H1 (cell line): ENCODE measurements at regions not wholly inside any gene's neighbourhood (a gene's known extent, or its start where the extent isn't known, plus 50 kb on each side); places are given as distances from the start of the nearest gene placed in this dataset.

Source experiments
- CTCF ChIA-PET: fragments of 300-600 bp; sonication (Branson Sonifier 250); formaldehyde crosslinking; loops from one replicate; lab custom pipeline; 2021; ENCODE audit not compliant: partially characterized antibody; lab: Charles Lee
- POLR2A ChIA-PET: fragments of 300-600 bp; sonication (Branson Sonifier 250); formaldehyde crosslinking; loops from one replicate; lab custom pipeline; 2021; ENCODE audit warnings: inconsistent platforms; ENCODE audit not compliant: partially characterized antibody; lab: Charles Lee
- DNase-seq, 2 experiments: peaks; one replicate each; pipeline versions ENCODE4 v3.0.0 to v3.0.0-alpha.2; 2010 to 2022; ENCODE audit warnings: low spot score in 2 of 2, low read depth in 1 of 2, mixed read lengths in 1 of 2
- FAIRE-seq: peaks from 2 replicates; lab custom pipeline; 2011; peaks lifted over from hg19 to GRCh38; lab: Jason Lieb, UNC
- H2AFZ ChIP-seq: 2 replicates; pipeline ENCODE4 v1.8.1; 2012; ENCODE audit warnings: low read length, inconsistent platforms
- H2AK5ac ChIP-seq: 2 replicates; pipeline ENCODE4 v1.6.1; 2013; ENCODE audit warnings: low read depth, low read length
- H2BK120ac ChIP-seq: replicated peaks from 2 replicates; pipeline ENCODE3; 2013; ENCODE audit warnings: low read depth, low read length, inconsistent platforms
- H2BK12ac ChIP-seq: 2 replicates; pipeline ENCODE4 v1.6.1; 2013; ENCODE audit warnings: low read depth, low read length
- H2BK15ac ChIP-seq: 2 replicates; pipeline ENCODE4 v1.6.1; 2013; ENCODE audit warnings: low read length
- H2BK20ac ChIP-seq: 2 replicates; pipeline ENCODE4 v1.6.1; 2013; ENCODE audit warnings: low read length
- H2BK5ac ChIP-seq: 2 replicates; pipeline ENCODE4 v1.6.1; 2013; ENCODE audit warnings: low read depth, low read length
- H3K14ac ChIP-seq: 2 replicates; pipeline ENCODE4 v1.6.1; 2013; ENCODE audit warnings: inconsistent platforms; ENCODE audit not compliant: insufficient read length
- H3K18ac ChIP-seq: 2 replicates; pipeline ENCODE4 v1.6.1; 2013; ENCODE audit warnings: low read length; ENCODE audit errors: extremely low read depth
- H3K23ac ChIP-seq: 2 replicates; pipeline ENCODE4 v1.6.1; 2013; ENCODE audit warnings: inconsistent platforms; ENCODE audit not compliant: insufficient read length
- H3K23me2 ChIP-seq: 2 replicates; pipeline ENCODE4 v1.6.1; 2013; ENCODE audit warnings: low read depth, low read length
- H3K27ac ChIP-seq: 2 replicates; pipeline ENCODE4 v1.6.1; 2011; ENCODE audit warnings: low read depth, low read length, inconsistent platforms
- H3K27me3 ChIP-seq, 4 experiments: replicated peaks in 1 of 4; 1 replicate in 1 of 4; 2 replicates in 3 of 4; pipeline versions ENCODE4 v1.6.1 to v1.8.1; 2011 to 2013; ENCODE audit warnings: low read length in 3 of 4, mild to moderate bottlenecking in 3 of 4, inconsistent platforms in 2 of 4, mixed read lengths in 2 of 4, moderate library complexity in 1 of 4; ENCODE audit not compliant: control insufficient read depth in 3 of 4, insufficient read depth in 3 of 4; ENCODE audit errors: extremely low read depth in 1 of 4
- H3K36me3 ChIP-seq, 4 experiments: 2 replicates each; pipeline versions ENCODE4 v1.6.1 to v1.8.1; 2011 to 2013; ENCODE audit warnings: mild to moderate bottlenecking in 4 of 4, low read length in 3 of 4, moderate library complexity in 2 of 4, control low read depth in 1 of 4, inconsistent platforms in 1 of 4; ENCODE audit not compliant: insufficient read depth in 4 of 4, control insufficient read depth in 2 of 4
- H3K4ac ChIP-seq: replicated peaks from 2 replicates; pipeline ENCODE3; 2013; ENCODE audit warnings: low read length, low read depth, mixed read lengths, inconsistent platforms; ENCODE audit not compliant: insufficient read length
- H3K4me1 ChIP-seq, 4 experiments: replicated peaks in 1 of 4; 1 replicate in 1 of 4; 2 replicates in 3 of 4; pipeline versions ENCODE4 v1.6.1 to v1.8.1; 2011 to 2013; ENCODE audit warnings: low read length in 3 of 4, inconsistent platforms in 2 of 4, mixed read lengths in 1 of 4; ENCODE audit not compliant: insufficient read depth in 4 of 4, control insufficient read depth in 3 of 4
- H3K4me2 ChIP-seq, 2 experiments: 2 replicates each; pipeline versions ENCODE4 v1.6.1 to v1.8.1; 2011 to 2013; ENCODE audit warnings: low read depth in 2 of 2, low read length in 2 of 2, control low read depth in 1 of 2, inconsistent platforms in 1 of 2, mild to moderate bottlenecking in 1 of 2; ENCODE audit not compliant: insufficient read depth in 1 of 2
- H3K4me3 ChIP-seq, 4 experiments: fragments of 200-600, 300-600 bp in 1 of 4; sonication (generic), shearing (Covaris generic), sonication (Bioruptor Twin) in 1 of 4; 2 replicates each; pipeline versions ENCODE4 v1.5.1 to v1.8.1; 2011 to 2016; ENCODE audit warnings: low read length in 4 of 4, low read depth in 3 of 4, control low read depth in 2 of 4, inconsistent platforms in 2 of 4, mild to moderate bottlenecking in 2 of 4, mixed read lengths in 1 of 4, moderate library complexity in 1 of 4; ENCODE audit not compliant: insufficient read depth in 2 of 4; ENCODE audit errors: extremely low read depth in 1 of 4
- H3K56ac ChIP-seq: replicated peaks from 2 replicates; pipeline ENCODE3; 2013; ENCODE audit warnings: low read depth, mild to moderate bottlenecking, mixed read lengths, low read length, inconsistent platforms; ENCODE audit not compliant: insufficient read length
- H3K79me1 ChIP-seq: 2 replicates; pipeline ENCODE4 v1.6.1; 2013; ENCODE audit warnings: low read depth, low read length, control low read depth
- H3K79me2 ChIP-seq, 2 experiments: 2 replicates each; pipeline versions ENCODE4 v1.6.1 to v1.8.1; 2012 to 2013; ENCODE audit warnings: low read length in 2 of 2, mild to moderate bottlenecking in 2 of 2, inconsistent platforms in 1 of 2; ENCODE audit not compliant: insufficient read depth in 2 of 2, control insufficient read depth in 1 of 2
- H3K9ac ChIP-seq, 4 experiments: replicated peaks in 1 of 4; 1 replicate in 1 of 4; 2 replicates in 3 of 4; pipeline versions ENCODE4 v1.6.1 to v1.8.1; 2011 to 2013; ENCODE audit warnings: low read depth in 3 of 4, low read length in 3 of 4, control low read depth in 2 of 4, mild to moderate bottlenecking in 2 of 4, moderate library complexity in 2 of 4, inconsistent platforms in 1 of 4; ENCODE audit errors: extremely low read depth in 1 of 4
- H3K9me3 ChIP-seq, 2 experiments: 2 replicates each; pipeline versions ENCODE4 v1.6.1 to v1.8.1; 2012 to 2013; ENCODE audit warnings: mild to moderate bottlenecking in 2 of 2, moderate library complexity in 2 of 2, control low read depth in 1 of 2, inconsistent platforms in 1 of 2, low read depth in 1 of 2, low read length in 1 of 2, mixed read lengths in 1 of 2; ENCODE audit not compliant: insufficient read depth in 2 of 2
- H4K20me1 ChIP-seq, 2 experiments: replicated peaks in 1 of 2; 2 replicates each; pipeline versions ENCODE3 to v1.8.1; 2011 to 2013; ENCODE audit warnings: inconsistent platforms in 2 of 2, low read length in 2 of 2, mild to moderate bottlenecking in 1 of 2; ENCODE audit not compliant: insufficient read depth in 2 of 2, control insufficient read depth in 1 of 2
- H4K5ac ChIP-seq: 2 replicates; pipeline ENCODE4 v1.6.1; 2013; ENCODE audit warnings: low read length, low read depth, mixed read lengths, inconsistent platforms; ENCODE audit not compliant: insufficient read length
- H4K8ac ChIP-seq: 2 replicates; pipeline ENCODE4 v1.8.0; 2013; ENCODE audit warnings: mild to moderate bottlenecking, moderate library complexity, low read length, inconsistent platforms; ENCODE audit not compliant: insufficient read depth; ENCODE audit errors: extremely low read depth
- H4K91ac ChIP-seq: replicated peaks from 2 replicates; pipeline ENCODE3; 2013; ENCODE audit warnings: low read length, mixed read lengths, inconsistent platforms; ENCODE audit not compliant: insufficient read length
- EGR1 ChIP-seq: IDR thresholded peaks from 2 replicates; pipeline ENCODE4 v1.6.1; 2011; ENCODE audit warnings: low read depth, low read length, borderline replicate concordance
- HDAC6 ChIP-seq: IDR thresholded peaks from one replicate; pipeline ENCODE4 v1.7.1; 2012; ENCODE audit warnings: low read depth, mild to moderate bottlenecking, inconsistent platforms, low read length, moderate library complexity
- MAFK ChIP-seq: IDR thresholded peaks from 2 replicates; pipeline ENCODE4 v1.6.1; 2012; ENCODE audit warnings: low read depth, mild to moderate bottlenecking, improper control_type of control experiment, low read length
- POLR2AphosphoS5 ChIP-seq: IDR thresholded peaks from 2 replicates; pipeline ENCODE4 v1.6.1; 2011; ENCODE audit warnings: low read depth, low read length
- RFX5 ChIP-seq: IDR thresholded peaks from 2 replicates; pipeline ENCODE4 v1.6.1; 2011; ENCODE audit warnings: low read depth, low read length, improper control_type of control experiment, borderline replicate concordance
- SIX5 ChIP-seq: IDR thresholded peaks from 2 replicates; pipeline ENCODE4 v1.6.1; 2011; ENCODE audit warnings: mild to moderate bottlenecking, low read depth, low read length
- TAF7 ChIP-seq: optimal IDR thresholded peaks from 2 replicates; pipeline ENCODE3; 2011; ENCODE audit warnings: low read depth, mild to moderate bottlenecking, inconsistent platforms, low read length, moderate library complexity, borderline replicate concordance
- TBP ChIP-seq: IDR thresholded peaks from 2 replicates; pipeline ENCODE4 v1.6.1; 2011; ENCODE audit warnings: low read depth, low read length, improper control_type of control experiment
- TCF12 ChIP-seq: IDR thresholded peaks from 2 replicates; pipeline ENCODE4 v1.6.1; 2011; ENCODE audit warnings: low read depth, mild to moderate bottlenecking, low read length
- ZNF274 ChIP-seq: IDR thresholded peaks from 2 replicates; pipeline ENCODE4 v1.7.0; 2012; ENCODE audit warnings: low read length, borderline replicate concordance; ENCODE audit errors: extremely low read depth
- WGBS, 2 experiments: shearing (Covaris generic) in 1 of 2; methylation state at CpG; one replicate each; pipeline versions ENCODE4 v1.1.6 to v1.1.7; 2013 to 2015; ENCODE audit warnings: low lambda C conversion rate in 2 of 2, mixed read lengths in 2 of 2, inconsistent platforms in 1 of 2, low coverage in 1 of 2, missing lambda C conversion rate in 1 of 2; ENCODE audit not compliant: insufficient replicate concordance in 2 of 2, insufficient coverage in 1 of 2, insufficient read length in 1 of 2; ENCODE audit errors: extremely low coverage in 1 of 2, missing lambda C conversion rate in 1 of 2; 5-methylcytosine and 5-hydroxymethylcytosine counted together

DNA sequence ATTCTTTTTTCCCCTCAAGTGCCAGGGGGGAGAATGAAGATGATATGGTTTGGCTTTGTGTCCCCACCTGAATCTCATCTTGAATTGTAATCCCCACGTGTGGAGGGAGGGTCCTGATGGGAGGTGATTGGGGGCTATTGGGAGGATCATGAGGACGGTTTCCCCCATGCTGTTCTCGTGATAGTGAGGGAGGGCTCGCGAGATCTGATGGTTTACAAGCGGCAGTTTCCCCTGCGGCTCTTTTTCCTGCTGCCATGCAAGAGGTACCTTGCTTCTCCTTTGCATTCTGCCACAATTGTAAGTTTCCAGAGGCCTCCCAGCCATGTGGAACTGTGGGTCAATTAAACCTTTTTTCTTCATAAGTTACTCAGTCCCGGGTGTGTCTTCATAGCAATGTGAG is 173.7 kb downstream of the CAND1 start:
- H3K79me1 ChIP-seq, result no peaks in the 10 kb centered on the region
- CTCF ChIA-PET, result interaction anchor here (1.5 to 4.6 kb wide), 5 partner anchors 8 to 184 kb away, joined by 3 to 28 read pairs (median 22); no protein-coding TSS in a partner anchor
- H4K91ac ChIP-seq, result no peak overlapping the region
- no peak overlapping the region for H3K4me3 ChIP-seq
- no peak for TF ChIP-seq EGR1
- TF ChIP-seq TAF7, result no peak
- TF ChIP-seq POLR2AphosphoS5, result no peak
- no peak for TF ChIP-seq HDAC6
- no peak for TF ChIP-seq TCF12
- no peak for TF ChIP-seq MAFK
- no peak for TF ChIP-seq ZNF274
- no peak for TF ChIP-seq RFX5
- no peak for TF ChIP-seq SIX5
- no peak for TF ChIP-seq TBP
- H2BK120ac ChIP-seq, result no peak overlapping the region
- H3K79me2 ChIP-seq, result no peaks in the 10 kb centered on the region
- H4K8ac ChIP-seq, result no peak overlapping the region
- no peak overlapping the region for H3K18ac ChIP-seq
- H2BK12ac ChIP-seq, result no peak overlapping the region
- H3K23ac ChIP-seq, result no peak overlapping the region
- no peak overlapping the region for H2BK20ac ChIP-seq
- no peak overlapping the region for H3K9ac ChIP-seq
- WGBS, 2 experiments, result 90% methylated on average over 8 of the region's 8 CpGs; no CpG with 5 or more reads in 1 of the 2 experiments
- POLR2A ChIA-PET, result no interaction called here
- peaks cover 0 to 4% (median 0%) of the 10 kb centered on the region in 4 experiments; a peak in 1 of 7 replicates for H3K4me1 ChIP-seq
- DNase-seq (no peak), FAIRE-seq (no peak)
- H3K27me3 ChIP-seq, result no peaks in the 10 kb centered on the region; a peak in 1 of 7 replicates
- no peak overlapping the region for H2BK5ac ChIP-seq
- no peak overlapping the region for H3K27ac ChIP-seq
- H3K23me2 ChIP-seq, result no peaks in the 10 kb centered on the region
- peaks cover 4 to 11% of the 10 kb centered on the region in 2 experiments; a peak in 1 of 4 replicates for H3K9me3 ChIP-seq
- H3K14ac ChIP-seq, result no peak overlapping the region
- no peaks in the 10 kb centered on the region for H4K20me1 ChIP-seq
- H3K4ac ChIP-seq, result no peak overlapping the region
- H4K5ac ChIP-seq, result no peak overlapping the region
- 0 out of 2 replicates have a peak overlapping the region, but pooled peaks have one; percentile 63 for H2AFZ ChIP-seq
- no peak overlapping the region for H3K56ac ChIP-seq
- no peak overlapping the region for H3K4me2 ChIP-seq
- H3K36me3 ChIP-seq, result no peaks in the 10 kb centered on the region
- no peak overlapping the region for H2AK5ac ChIP-seq
- H2BK15ac ChIP-seq, result no peak overlapping the region
